ENCODE measurements at regions not wholly inside any gene's neighbourhood (a gene's known extent, or its start where the extent isn't known, plus 50 kb on each side); places are given as distances from the start of the nearest gene placed in this dataset.

- DNase-seq, result no peak
- no peak for ATAC-seq
These were observed 89.0 kb upstream of the PTPRR start for GRCh38 chr12:71009430-71010142.

GRCh38 chr12:71008616-71009015 is 88.1 kb upstream of the PTPRR start:
- DNase-seq, result no peak
- ATAC-seq, result no peak

- no peak for DNase-seq
These were observed 87.4 kb upstream of the PTPRR start for GRCh38 chr12:71007781-71008404.

GRCh38 chr12:71007020-71007419 is 86.5 kb upstream of the PTPRR start:
- no peak for DNase-seq
- ATAC-seq, result no peak

More at GRCh38 chr12:71007781-71008404, 87.4 kb upstream of the PTPRR start:
- no peak for ATAC-seq

GRCh38 chr12:71005166-71005565 is 84.6 kb upstream of the PTPRR start:
- no peak for DNase-seq
- ATAC-seq, result no peak

- DNase-seq, result no peak
- ATAC-seq, result no peak
These were observed 84.0 kb upstream of the PTPRR start for GRCh38 chr12:71004578-71004977.

GRCh38 chr12:71000748-71001147 is 80.2 kb upstream of the PTPRR start:
- ATAC-seq, result no peak
- DNase-seq, result no peak

GRCh38 chr12:71000255-71000654 is 79.7 kb upstream of the PTPRR start:
- DNase-seq (no peak), ATAC-seq (no peak)

GRCh38 chr12:70994217-70994788 is 73.8 kb upstream of the PTPRR start:
- ATAC-seq (no peak), DNase-seq (no peak)

- ATAC-seq (no peak), DNase-seq (no peak)
These were observed 68.7 kb upstream of the PTPRR start for GRCh38 chr12:70989232-70989631.

GRCh38 chr12:70985850-70986249 is 65.3 kb upstream of the PTPRR start:
- DNase-seq, result no peak

GRCh38 chr12:70983692-70984091 is 63.2 kb upstream of the PTPRR start:
- DNase-seq (no peak), ATAC-seq (no peak)

More at GRCh38 chr12:70985850-70986249, 65.3 kb upstream of the PTPRR start:
- no peak for ATAC-seq

GRCh38 chr12:70982991-70983390 is 62.5 kb upstream of the PTPRR start:
- ATAC-seq (no peak), DNase-seq (no peak)

GRCh38 chr12:70982286-70982685 is 61.7 kb upstream of the PTPRR start:
- DNase-seq, result no peak

GRCh38 chr12:70971001-70971794 is 50.7 kb upstream of the PTPRR start:
- no peak for DNase-seq
- ATAC-seq, result no peak

More at GRCh38 chr12:70982286-70982685, 61.7 kb upstream of the PTPRR start:
- no peak for ATAC-seq

All from stimulated activated naive CD8-positive, alpha-beta T cell treated with anti-CD3 and anti-CD28 coated beads, Interleukin-15, Interleukin-2, amounts not matched to agents 100 U/mL and 50 U/mL, for 24 hours (primary cell).